Stimulated activated CD4-positive, alpha-beta T cell treated with anti-CD3 and anti-CD28 coated beads, Interleukin-2, amount 100 ng/mL, for 48 hours (primary cell): ENCODE measurements at regions not wholly inside any gene's neighbourhood (a gene's known extent, or its start where the extent isn't known, plus 50 kb on each side); places are given as distances from the start of the nearest gene placed in this dataset.
"Not testable (repeated sequence)": the region's sequence is repeated elsewhere in the genome, so short reads cannot be mapped to it uniquely, and the experiment has no call there.

Experiments
- DNase-seq, 2 donors: peaks; one replicate each; pipeline ENCODE4 v3.0.0-alpha.2; 2020

DNA sequence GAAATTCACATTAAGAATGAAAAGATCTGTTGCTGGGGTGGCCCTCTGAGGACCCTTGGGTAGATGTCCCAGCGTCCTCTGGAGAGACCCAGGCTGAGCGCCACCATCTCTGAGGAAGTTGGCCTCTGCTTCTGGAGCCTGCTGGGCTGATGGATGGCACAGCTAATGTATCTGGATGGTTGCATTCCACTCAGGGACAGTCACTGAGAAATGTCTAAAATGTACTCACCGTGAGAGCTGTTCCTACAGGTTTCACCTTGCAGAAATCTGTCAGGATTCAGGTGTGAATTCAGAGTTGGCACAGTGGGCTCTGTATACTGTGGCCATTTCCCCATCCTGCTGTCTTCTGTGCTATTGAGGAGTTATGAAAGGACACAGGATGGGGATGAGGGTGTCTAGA, 247.2 kb downstream of the AACS start:
- no peak for DNase-seq

DNA sequence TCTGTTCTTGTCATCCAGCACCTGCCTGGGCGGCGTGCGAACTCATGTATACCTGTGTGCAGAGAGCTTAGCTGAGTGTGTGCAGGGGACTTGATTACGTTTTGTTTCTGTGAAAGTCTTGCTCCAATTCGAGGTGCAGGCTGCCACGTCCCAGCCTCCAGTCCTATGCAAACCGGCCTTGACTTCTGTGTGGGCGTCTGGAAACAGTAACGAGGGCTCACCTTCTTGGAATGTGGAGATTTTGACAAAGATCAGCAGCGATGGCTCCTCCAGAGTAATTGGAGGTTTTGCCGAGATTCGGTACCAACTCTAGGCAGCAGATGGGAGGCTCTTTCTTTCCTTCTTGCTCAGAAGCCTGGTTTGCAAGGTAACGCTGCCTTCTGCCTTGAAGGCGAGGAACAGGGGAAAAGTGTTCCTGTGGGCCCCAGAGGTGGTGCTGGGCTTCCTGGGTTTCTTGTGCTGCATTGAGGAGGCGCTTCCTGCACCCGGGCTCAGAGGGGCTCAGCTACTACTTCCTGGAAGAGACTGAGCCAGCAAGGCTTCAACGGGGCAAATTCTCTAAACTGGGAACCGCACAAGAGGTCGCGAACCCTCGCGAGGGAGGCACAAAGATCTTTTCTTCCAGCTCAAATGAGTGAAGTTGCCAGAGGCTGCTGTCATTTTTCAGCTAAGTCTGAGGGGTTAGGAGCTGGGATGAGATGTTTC, 249.0 kb downstream of the AACS start:
- DNase-seq: no peak

DNA sequence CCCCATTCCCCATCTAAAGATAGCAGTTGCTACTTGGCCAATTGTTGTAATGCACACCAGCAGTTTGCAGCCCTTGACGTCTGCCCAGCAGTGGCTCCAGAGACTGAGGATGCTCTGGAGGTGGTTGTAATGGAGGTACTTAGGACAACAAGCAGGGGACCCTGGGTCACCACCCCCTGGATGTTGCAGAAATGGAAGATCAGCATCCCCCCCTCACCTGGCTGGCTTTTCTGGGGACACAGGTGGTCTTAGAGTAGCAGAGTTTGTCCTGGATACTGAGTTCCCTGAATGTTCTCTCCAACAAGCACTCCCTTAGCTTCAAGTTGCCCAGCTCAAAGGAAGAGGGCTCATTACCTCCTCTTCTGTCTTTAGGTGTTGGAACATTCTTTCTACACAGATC, 250.5 kb downstream of the AACS start:
- DNase-seq: no peak

DNA sequence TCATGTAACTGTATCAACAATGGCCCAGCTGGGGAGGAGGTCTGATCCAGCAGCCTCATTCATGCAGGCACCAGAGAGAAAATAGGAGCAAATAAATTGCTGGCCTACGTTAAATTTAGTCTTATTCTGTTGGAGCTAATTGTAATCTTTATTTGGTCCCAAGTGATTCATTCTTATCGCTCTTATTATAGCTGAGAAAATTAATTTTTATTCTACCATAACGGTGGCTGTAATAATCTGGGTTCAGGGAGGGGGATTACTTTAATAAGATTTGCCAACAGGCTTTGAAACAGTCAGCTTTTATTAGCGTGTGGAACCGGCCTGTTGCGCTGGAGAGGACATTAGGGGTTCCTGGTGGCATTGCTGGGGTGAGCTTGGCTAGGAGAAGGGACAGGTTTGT, 254.9 kb downstream of the AACS start:
- no peak for DNase-seq

DNA sequence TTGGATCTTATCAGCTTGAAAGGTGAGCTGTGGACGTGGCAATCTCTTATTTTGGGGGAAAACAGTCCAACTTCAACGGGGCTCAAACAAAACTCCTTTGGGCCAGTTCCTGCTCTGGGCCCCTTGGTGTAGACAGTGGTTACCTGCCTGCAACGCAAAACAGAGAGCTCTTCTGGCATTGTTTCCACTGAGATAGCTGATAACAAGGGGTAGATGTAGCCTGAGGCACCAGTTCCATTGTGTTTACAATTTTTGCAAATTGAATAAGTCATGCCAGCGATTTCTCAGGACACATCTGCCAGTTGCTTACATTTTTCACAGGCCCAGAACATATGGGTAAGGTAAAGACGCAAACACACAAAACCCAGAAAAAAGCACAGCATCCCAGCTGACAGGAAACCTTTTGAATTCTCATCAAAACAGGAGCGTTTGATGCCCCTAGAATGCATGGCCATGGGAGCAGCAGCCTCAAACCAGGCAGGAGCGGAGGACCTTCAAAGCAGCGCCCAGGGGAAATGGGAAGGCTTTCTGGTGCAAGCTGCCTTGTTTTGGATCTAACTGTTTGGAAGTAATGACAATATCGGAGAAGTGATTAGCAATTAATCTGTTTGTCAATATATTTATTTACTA, 259.7 kb downstream of the AACS start:
- DNase-seq: no peak

DNA sequence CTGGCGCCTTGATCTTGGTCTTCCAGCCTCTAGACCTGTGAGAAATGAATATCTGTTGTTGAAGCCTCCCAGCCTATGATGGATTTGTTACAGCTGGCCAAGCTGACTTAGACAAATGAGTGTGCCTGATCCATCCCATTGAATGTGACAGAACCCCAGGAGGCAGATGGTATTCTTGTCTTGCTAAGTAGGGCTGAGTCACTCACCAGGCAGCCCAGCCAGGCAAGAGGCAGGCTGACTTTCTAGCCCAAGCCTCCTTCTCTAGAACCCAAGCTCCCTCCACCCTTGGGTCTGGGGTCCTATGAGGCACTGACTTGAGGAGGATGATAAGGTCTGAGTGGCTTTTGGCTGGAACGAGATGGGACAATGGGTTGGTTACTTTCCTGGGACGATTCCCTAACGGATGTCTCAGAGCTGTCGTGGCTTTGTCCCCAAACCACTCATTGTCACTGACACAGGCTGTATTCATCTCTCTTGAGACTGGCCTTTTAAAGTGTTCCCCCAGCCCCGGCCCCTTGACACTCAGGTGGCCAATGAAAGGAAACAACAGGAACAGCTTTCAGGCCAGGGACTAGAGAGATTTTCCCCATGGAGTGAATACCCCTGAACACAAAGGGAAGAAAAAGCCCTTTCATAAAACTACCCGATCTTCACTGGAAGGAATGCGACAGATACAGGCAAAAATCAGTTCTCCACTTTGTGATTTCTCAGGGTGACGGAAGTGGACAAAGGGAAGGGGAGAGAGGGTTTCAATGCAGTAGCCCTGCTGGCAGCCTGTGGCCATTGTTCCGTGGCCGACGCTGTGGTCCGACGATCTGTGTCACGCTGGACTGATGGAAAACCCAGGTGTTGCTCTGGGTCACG, 264.2 kb downstream of the AACS start:
- DNase-seq: no peak

DNA sequence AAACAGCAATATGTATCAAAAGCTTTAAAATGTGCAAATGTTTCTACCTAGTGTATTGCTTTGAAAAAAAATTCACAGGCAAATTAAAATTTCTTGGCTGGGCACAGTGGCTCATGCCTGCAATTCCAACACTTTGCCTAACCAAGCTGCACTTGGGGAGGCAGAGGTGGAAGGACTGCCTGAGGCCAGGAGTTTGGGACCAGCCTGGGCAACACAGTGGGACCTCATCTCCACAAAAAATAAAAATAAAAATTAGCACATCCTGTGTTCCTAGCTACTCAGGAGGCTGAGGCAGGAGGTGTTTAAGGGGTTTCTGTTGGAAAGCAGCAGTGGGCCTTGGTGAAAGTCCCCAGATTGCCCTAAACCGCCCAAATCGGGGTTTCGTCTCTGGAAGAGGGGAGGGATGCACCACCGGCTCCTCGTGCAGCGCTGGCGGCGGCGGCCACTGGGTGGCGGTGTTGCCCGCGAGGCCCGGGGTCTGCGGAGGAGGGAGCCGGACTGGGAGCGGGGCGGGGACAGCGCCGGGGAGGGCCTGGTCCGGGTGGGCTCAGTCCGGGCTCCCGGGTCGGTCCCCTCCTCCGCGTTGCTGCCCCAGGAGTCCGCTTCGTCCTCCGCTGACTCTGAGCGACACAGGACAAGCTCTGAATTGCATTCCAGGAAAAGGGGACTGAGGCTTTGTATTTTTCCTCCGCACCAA, 265.6 kb downstream of the AACS start:
- DNase-seq: peak; percentile 57 to 60

DNA sequence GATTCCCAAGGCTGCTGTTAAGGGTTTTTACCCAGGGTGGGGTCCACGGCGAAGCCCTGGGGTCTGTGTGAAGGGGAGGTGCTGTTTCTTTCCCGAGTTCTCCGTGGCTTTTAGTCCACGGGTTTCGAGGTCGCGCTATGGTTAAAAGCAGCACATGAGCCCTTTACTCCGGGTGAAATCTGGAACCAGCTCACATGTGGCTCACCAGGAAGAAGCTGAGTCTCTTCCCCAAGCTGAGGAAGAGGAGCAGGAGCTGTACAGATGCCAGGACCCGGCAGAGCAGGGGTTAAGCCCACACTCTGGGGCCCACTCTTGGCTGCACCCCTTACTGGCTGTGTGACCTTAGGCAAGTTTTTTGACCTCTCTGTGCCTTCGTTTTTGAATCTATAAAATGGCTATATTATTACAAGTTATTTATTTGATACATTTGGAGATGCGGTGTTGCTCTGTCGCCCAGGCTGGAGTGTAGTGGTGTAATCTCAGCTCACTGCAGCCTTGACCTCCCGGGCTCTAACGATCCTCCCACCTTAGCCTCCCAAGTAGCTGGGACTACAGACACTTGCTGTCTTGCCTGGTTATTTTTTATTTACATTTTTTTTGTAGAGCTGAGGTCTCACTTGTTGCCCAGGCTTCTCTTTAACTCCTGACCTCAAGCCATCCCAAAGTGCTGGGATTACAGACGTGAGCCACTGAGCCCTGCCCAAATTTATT, 266.3 kb downstream of the AACS start:
- DNase-seq: no peak

DNA sequence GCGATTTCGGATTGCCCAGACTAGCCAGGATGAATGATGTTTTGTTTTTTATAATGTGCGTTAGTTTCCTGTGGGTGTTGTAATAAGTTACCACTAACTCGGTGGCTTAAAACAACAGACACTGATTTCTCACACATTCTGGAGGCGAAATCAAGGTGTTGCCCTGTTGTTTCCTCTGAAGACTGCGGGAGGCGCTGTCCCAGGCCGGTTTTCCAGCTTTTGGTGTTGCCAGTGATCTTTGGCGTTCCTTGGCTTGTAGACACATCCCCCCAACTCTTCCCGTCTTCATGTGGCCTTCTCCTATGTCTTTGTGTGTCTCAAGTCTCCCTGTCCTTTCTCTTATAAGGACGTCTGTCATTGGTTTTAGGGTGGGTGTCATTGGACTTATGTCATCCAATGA, 267.7 kb downstream of the AACS start:
- DNase-seq: no peak

DNA sequence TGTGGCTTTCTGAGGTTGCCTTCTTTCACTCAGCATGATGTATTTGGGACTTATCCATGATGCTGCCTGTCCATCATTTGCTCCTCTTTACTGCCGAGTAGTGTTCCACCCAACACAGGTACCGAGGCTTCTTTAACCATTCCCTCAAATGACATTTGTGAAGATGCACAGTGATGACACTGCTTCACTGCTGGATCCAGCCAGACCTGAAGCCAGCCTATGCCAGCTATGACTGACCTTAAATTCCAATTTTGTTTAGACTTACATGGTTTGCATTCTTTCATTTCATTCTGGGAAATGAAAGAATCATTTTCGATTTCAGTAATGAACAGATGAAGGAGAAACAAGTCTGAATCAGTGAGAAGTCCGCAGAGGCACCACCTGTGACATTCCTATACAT, 271.0 kb downstream of the AACS start:
- DNase-seq: no peak

DNA sequence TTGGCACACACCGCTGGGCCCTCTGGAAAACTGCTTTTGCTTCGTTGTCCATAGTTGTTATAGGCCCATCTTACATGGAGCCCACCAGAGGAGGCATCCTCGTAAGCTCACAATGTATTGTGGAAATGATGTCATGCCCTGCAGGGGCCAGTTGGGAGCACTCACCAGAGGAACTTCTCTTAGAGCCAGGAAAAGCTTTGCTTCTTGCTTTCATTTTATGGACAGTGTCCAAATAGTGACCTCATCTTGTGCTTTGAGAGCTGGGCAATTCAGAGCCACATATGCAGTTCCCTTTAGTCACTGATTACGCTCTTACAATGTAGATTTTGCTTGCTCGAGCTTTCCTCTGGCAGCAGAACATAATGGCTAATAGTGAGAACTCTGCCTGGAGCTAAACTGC, 275.6 kb downstream of the AACS start:
- no peak for DNase-seq

DNA sequence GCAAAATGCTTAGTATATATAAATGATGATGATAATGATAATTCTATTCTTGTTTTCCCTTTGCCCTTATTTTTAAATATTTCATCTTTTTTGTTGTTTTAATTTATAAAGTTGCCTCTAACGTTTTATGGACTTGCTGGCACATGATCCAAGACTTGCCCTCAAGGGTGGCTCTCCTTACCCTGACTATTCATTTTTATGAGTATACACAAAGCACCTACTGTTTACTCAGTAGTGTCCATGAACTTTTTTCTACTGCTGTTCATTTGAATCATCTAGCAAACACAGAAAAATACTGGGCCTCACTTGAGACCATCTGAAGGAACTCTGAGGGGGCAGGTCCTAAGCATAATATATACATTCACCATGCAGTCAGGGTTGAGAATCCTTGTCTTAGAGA, 276.2 kb downstream of the AACS start:
- no peak for DNase-seq

DNA sequence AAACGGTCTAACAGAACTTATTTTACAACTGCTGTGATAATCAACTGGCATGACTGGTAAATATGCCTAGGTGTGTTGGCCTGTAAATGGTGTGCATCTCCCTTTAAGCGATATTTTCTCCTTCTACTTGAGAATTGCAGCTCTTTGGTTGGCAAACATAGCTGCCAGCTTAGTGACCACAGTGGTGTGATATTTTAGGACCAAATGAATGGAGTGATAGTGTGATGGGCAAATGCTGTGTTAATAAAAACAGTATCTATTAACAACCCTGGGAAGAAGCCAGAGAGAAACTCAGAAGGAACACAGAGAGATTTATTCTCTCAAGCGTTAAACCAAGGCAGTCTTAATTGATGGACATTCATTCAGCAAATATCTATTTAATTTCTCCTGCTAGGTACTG, 278.4 kb downstream of the AACS start:
- no peak for DNase-seq

DNA sequence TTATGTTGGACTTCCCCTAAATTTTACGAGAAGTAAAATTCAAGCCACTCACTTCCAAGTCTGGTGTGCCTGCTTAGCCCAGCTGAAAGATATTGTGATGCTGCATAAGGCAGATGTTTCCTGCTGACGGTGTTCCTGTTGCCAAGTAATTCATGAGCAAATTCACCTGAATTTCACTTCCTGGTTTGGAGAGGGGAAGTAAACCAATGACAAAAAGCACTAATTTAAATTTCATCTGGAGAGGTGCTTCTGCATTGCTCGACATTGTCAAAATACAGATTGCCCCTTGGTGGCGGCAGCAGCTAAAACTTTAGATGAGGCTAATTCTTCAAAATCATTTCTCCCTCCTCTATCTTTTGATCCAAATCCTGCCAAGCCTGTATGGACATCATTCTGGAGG, 281.1 kb downstream of the AACS start:
- no peak for DNase-seq

DNA sequence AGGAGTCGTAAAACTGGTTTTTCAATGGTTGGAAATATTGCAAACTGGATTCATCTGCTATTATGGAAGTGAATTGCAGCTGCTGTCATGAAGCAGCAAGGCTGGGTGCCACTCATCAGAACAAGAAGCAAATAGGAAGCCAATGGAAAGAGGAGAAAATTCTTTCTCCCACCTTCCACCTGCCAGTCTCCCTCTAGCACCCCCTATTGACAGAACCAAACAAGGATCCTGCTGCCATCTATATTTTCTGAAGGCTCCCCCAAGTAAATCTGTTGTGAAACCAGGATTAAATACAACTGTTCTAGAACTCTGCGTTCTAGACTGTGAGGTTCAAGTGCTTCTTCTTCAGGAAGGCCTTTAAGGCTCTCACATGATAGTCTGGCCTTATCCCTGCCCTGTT, 286.6 kb downstream of the AACS start:
- no peak for DNase-seq

DNA sequence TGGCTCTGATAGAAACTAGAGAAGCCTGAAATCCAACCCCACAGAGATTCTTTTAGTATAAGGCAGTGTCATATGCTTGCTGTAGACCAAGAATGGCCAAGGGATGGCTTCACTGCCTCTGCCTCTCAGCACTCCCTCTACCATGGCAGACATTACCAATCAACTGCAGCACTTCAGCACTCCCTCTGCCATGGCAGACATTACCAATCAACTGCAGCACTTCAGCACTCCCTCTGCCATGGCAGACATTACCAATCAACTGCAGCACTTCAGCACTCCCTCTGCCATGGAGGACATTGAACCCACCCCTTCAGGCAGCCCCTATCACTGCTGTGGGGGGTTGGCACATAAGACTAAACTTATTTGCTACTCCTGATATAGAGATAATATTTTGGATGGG, 287.8 kb downstream of the AACS start:
- not testable (repeated sequence) for DNase-seq

DNA sequence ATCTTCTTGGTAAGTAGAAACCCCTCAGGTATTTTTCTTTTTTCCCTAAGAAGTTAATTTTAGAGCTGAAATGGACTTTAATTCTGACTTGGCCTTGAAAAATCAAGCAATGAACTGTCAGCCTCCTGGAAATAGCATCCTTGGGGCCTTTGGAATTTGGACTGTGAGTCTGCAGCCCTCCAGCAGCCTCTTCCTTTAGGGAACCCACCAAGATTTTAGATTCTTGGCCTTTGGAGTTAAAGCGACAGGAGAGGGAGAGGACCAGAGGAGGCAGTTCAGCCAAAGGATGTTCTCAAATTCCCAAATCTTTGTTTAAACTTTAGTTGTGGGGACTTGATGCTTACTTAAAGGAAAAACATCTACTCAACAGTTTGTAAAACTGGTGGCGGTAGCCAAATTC, 288.6 kb downstream of the AACS start:
- DNase-seq: no peak

DNA sequence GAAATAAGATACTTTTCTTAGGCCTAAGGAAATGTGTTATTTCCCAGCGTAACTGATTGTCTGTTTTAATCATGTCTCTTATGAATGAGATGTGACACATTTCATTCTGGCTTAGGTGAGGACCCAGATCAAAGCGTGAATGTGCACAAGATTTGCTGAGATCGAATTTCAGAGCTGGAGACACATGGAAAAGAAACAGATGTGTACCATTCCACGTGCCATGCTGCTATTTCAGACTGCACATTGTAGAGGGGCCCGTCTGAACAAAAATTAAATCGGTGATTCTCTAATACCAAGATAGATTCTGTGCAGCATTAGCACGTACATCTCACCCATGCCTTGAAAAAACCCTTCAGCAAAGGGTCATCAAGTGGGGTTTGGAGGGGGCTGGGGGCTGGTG, 290.4 kb downstream of the AACS start:
- DNase-seq: no peak

DNA sequence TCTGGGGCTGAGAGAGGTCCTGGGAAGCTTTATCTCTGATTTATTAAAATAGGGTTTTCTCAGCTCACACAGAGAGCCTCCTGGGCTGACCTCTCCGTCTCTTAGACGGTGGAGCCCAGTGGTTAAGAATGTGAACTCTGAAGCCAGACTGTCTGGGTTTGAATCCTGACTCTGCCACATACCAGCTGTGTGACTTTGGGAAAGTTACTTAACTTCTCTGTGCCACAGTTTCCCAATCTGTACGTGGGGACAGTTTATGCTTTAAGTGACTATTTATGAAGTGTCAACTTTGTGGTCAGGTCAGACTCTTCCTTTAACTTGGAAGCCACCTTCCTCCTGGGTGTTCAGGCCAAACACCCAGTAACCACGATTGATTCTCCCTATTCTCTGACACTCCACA, 290.9 kb downstream of the AACS start:
- DNase-seq: no peak

DNA sequence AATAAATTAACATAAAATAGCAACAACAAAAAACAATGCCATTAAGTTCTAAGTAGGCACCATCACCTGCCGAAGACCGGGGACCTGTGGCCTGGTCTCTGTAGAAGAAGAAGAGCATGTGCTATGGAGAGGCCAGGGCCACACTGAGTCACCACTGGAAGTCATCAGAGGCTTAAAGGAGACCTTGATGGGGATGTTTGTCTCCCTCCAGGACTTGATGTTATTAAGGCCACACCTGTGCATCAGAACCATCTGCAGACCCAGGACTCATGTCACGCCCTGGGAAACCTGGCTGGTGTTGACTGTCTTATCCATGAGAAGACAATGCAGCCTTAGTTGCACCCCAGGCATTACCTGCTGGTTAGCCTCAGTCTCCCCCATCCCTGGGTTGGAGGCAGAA, 292.3 kb downstream of the AACS start:
- DNase-seq: no peak

DNA sequence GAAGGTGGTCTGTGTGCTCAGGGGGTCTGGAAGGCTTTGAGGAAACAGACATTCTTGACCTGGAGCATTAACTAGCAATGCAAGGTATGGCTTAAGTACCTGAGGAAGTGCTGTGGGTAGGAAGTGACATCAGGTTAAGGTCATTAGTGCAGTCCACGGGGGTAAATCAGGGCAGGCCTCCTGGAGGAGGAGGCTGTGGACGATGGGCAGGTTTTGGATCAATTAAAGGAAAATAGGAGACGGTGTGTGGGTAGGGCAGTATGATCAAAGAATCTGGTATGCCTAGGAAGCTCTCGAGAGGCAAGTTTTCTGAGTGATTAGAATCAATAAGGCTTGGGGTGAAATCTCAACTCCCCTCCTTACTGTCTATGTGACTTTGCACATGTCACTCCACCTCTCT, 295.3 kb downstream of the AACS start:
- DNase-seq: no peak

DNA sequence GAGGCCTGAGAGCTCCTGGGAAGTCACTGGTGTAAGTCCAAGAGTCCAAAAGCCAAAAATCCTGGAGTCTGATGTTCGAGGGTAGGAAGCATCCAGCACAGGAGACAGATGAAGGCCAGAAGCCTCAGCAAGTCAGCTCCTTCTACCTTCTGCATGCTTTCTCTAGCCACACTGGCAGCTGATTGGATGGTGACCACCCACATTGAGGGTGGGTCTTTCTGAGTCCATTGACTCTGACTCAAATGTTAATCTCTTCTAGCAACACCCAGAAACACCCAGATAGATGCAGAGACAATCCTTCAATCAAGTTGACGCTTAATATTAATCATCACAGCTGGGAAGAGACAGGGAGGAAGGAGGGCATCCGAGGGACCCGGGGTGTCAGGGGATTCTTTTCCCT, 305.8 kb downstream of the AACS start:
- no peak for DNase-seq

DNA sequence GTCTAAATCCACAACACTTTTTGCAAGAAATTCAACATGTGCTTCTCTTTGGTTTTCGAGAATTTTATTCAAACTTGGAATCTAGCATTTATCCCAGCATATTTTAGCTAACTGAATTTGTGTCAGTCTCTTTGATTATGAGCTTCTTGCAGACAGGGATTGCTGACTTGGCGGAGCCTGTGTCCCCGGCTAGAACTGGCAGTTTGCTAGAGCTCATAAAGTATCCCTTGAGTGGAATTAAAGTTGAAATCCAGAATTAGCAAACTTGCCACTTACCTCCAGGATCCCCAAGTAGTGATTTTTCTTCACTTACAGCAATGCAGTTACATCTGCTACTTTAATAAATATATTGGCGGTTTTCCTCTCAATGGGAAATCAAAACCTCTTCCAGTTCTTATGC, 306.9 kb downstream of the AACS start:
- no peak for DNase-seq
